ENCODE measurements at regions not wholly inside any gene's neighbourhood (a gene's known extent, or its start where the extent isn't known, plus 50 kb on each side); places are given as distances from the start of the nearest gene placed in this dataset.
"Not testable (repeated sequence)": the region's sequence is repeated elsewhere in the genome, so short reads cannot be mapped to it uniquely, and the experiment has no call there.

DNA sequence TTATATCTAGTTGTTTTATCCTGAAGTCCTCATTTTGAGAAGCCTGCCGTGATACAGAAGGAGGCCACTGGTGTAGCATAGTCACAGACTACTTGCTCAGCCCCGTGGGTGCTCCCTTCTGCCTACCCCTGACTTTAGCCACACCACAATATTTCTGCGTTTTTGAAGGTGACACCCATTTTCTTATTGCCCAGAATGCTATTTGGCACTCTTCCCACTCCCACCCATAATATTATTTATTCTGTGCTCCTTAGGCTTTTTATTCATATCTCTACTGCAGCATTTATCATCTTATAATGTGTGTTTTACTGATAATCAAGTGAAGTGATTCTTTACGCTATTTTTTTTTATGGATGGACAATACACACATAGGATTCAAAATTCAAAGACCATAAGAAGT is 107.3 kb downstream of the OR2B2 start:
- no peak for DNase-seq

DNA sequence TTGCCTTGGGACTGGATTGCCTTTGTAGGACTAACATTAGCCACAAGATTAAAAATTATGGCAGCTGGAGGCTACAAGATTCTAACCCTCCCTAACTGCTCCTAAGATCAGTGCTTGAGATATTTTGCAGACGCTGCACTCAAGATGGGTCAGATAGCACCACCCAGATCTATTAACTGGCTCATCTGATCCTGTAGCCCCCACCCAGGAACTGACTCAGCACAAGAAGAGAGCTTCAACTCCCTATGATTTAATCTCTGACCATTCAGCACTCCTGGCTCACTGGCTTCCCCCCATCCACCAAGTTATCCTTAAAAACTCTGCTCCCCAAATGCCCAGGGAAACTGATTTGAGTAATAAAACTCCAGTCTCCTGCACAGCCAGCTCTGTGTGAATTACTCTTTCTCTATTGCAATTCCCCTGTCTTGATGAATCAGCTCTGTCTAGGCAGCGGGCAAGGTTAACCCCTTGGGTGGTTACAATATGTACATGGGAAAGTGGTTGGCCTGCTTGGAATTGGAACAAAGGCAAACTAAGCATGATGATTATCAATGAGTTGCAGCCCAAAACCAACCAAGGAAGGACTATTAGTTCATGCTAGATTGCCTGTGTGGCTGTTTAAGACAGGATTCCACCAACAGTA is 111.3 kb downstream of the OR2B2 start:
- peak; percentile 20 for DNase-seq

DNA sequence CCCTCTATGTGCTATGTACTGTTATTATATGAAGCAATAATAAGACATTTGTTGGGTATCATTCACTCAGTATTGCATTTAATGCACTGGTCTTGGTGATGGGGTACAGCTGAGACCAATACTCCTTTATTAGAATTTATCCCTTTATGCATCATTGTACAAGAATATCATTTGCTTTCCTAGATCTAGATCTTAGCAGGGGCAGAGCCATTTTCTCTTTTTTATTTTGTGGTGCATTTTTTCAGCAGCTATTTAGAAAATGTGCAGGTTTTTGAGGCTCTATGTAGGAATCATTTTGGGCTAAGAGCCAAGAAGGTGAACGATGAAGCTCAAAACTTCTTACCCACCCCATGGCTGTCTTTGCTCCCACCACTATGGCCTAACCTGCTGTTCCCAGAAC is 114.2 kb downstream of the OR2B2 start:
- no peak for DNase-seq

DNA sequence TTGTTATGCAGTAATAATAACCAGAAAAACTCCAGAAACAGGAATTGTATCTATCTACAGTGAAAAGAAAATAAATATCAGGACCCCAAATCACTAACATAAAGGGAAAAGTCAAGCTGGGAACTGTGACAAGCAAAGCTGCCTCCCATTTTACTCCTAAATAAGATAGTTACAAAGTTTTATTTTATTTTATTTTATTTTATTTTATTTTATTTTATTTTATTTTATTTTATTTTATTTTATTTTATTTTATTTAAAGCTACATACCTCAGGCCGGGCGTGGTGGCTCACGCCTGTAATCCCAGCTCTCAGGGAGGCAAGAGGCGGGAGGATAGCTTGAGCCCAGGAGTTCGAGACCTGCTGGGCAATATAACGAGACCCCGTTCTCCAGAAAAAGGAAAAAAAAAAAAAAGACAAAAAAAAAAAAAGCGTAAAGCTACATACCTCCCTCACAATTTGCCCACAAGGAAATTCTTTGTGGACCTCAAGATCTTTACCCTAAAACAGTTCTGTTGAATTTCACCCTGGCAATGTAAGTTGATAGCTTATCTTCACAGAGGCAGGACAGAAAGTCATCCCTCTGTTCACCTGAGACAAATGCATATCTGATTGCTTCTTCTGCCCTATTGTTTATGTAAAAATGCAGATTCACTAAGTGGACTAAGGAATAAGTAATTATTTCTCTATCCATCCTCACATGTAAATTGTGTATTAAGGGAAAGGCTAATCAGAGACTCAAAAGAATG is 115.3 kb downstream of the OR2B2 start:
- DNase-seq = not testable (repeated sequence)

DNA sequence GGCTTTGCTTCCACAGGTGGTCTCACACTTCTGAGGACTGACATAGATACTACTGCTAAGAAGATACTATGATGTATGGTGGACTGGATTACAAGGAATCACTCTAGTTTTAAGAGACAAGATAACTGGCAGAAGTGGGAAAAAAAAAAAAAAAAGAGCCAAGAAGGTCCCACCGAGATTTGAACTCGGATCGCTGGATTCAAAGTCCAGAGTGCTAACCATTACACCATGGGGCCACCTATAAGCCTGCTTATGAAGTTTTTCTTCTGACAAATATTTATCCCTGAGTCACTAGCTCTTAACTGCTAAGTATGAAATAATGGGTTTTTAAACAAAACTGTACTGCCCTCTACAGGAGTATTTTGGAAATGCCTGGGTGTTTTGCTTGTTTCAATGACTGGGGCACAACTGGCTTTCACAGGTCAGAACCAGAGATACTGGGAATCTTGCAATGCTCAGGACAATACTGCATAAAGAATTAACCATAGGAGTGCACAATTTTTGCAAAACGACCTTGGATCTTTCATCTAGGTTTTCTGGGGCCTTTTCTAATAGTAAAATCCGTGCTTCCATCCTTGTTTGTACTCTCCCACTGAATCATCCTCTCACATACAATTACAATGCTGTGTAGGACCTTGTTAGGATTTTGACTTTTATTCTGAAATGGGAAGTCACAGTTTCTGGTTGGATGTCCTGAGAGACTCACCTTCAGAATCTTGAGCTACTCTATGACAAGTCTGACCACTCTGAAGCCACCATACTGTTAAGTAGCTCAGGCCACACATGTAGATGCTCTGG is 116.3 kb downstream of the OR2B2 start:
- peak; percentile 88 for DNase-seq

DNA sequence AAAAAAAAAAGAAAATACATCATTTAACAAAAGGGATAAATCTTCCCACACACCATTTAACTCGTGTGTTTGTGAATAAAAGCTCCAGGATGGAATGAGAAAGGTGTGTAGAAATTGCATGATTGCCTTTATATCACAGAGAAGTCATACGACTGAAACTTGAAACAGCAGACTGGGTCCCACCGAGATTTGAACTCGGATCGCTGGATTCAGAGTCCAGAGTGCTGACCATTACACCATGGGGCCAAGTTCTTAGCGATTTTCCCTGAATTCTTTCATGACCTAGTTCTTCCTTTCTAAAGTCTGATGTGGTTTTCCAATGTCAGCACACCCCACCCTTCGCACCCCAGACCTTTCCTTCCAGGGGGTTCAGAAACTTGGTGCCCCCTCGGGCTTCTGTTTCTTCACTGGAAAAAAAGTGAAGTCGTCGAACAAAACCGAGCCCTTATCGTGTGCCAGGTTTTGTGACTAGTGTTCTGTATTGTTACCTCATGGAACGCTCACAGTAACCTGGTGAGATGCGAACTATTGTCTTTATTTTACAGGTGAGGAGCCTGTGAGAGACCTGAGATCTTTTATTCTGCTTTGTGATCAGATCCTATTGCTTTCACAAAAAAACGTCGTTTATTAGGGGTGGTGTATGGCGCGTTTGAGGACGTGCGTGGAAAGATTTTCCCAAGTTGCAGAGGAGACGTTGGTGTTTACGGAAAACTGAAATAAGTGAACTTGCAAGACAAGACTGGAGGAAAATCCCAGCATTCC is 120.8 kb downstream of the OR2B2 start:
- peak; percentile 86 for DNase-seq

DNA sequence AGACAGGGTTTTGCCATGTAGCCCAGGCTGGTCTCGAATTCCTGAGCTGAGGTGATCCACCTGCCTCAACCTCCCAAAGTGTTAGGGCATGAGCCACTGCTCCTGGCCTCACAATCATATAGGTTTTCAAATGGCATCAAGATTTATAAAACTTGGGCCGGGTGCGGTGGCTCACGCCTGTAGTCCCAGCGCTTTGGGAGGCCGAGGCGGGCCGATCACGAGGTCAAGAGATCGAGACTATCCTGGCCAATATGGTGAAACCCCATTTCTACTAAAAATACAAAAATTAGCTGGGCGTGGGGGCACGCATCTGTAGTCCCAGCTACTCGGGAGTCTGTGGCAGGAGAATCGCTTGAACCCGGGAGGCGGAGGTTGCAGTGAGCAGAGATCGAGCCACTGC is 123.8 kb downstream of the OR2B2 start:
- DNase-seq = not testable (repeated sequence)

DNA sequence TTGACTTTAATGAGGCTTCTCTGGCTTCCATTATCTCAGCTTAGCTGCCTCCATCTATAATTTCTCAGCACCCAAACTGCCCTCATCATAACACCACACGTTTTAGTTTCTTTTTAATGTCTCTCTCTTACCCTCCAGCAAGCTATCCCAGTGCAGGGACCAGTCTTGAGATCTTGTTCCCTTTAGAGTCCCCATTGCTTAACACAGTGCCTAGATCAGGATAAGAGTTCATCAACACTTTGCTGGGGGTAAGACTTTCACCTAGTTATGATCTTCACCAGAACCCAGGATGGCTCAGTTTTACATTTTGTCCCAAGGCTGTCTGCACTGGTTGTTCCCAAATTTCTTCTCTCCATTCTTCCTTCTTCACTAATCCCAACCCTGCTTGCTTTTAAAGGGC is 126.1 kb downstream of the OR2B2 start:
- no peak for DNase-seq

DNA sequence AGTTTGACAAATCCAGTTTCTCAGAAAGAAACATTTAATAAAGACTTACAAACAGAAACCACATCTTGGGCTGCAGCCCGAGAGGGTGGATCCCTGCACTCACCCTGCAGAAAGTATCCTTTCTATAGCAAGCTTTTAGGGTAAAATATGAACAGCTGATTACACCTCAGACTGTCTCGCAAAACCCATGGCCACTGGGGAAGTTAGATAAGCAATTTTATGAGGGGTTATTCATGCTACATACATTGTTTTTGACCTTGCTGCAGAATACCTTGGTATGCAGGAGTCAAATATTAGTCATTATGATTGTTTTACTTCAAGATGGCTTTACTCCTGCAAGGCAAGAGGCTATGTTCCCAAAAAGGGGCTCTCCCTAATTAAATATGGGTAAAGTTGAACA is 126.9 kb downstream of the OR2B2 start:
- DNase-seq = no peak

DNA sequence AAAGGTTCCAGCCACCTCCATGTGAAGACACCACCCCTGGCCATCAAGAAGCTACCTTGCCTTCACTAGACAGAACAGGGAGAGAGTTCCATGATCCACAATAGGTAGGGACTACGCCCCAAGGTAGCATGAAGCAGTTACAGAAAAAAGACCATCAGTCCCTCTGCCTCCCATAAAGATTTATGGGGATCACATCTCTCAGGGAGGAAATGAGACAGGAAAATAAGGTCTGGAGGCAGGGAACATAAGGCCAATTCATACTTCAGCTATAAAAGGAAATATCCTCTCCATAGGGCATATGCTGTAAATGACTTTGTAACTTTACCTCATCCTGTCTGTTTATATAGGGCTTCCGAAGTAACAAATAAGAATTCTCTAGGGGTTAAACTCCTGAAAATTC is 129.4 kb downstream of the OR2B2 start:
- no peak for DNase-seq

DNA sequence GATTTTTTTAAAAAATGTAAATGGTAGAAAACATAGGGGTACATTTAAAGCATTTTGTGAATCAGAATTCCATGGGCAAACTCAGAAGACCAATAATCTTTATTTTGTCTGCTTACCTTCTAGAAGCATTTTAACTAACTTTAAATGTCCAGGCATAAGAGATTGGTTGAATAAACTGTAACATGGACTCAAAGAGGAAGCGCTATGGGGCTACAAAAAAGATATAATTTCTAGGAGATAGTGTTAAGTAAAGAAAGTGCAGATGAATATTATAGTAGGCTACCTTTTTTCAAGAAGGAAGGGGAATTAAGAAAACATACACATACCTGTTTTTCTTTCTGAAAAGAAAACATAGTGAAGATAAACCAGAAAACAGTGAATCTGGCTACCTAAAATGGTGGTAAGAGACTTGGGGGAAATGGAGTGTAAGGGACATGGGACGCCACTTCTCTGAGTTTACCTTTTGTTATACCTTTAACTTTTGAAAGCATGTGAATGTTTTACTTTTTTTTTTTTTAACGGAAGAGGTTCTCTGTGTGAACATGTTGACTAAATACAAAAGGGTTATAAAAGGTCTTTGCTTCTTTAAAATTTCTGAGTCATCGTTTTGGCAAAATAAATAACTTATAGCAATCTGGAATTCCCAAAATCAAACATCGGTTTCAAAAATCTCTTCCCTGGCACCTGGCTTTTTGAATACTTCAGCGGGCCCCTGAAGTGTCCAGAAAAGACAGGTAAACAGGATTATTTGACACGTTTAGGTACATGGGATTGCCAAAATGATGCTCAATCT is 133.4 kb downstream of the OR2B2 start:
- DNase-seq = no peak

DNA sequence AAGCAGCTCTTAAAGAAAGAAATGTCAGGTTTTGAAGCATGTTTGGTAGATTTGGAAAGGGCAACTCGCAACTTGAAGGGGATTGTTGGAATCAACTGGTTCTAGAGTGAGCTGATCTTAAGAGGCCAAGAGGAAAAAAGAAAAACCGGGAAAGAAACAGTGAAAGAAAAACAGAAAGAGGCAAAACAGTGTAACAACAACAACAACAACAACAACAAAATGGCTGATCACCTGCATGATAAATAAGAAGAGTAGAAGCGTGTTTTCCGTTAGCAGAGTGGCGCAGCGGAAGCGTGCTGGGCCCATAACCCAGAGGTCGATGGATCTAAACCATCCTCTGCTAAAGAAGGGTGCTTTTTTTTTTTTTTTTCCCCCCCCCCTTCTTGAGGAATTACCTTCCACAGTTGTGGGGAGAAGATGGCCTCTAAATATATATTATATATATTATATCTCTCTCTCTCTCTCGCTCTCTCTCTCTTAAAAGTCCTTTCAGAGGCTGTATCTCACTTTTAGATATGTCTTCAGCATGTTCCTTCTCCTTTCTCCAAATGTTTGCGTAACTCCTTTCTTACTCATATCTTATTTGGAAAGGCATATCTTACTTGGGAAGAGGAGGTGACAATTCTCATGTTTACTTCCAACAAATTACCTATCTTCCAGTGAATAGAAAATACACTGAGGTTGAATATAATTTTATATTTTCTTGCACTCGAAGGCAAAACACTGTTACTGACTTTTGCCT is 134.4 kb downstream of the OR2B2 start:
- DNase-seq = no peak

DNA sequence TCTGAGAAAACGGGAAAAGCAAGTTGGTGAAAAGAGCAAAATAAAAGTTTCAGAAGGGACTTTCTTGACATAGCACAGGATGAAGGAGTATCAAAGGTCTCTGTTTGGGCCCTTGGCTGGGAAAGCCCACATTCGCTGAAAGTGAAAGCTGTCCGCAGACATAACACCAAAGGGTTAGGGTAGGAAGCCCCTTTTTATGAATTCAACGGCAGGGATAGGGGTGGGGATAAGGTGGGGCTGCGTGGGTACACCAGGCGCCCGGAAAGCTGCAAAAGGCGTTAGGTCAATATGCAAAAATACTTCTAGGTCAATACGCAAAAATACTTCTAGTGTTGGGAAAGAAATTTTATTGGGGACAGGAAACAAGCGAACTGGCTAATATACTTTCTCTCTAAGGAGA is 135.1 kb downstream of the OR2B2 start:
- DNase-seq = no peak

DNA sequence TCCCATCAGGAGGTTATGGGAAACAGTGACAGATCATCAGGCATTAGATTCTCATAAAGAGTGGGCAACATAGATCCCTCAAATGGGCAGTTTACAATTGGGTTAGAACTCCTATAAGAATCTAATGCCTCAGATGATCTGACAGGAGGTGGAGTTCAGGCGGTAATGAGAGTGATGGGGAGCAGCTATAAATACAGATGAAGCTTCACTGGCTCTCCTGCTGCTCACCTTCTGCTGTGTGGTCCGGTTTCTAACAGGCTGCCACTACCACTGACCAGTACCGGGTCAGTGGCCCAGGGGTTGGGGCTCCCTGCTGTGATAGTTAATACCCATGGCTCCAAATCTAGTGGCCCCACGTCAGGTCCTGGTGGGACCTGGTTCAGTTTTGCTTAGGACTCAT is 135.7 kb downstream of the OR2B2 start:
- DNase-seq = no peak

DNA sequence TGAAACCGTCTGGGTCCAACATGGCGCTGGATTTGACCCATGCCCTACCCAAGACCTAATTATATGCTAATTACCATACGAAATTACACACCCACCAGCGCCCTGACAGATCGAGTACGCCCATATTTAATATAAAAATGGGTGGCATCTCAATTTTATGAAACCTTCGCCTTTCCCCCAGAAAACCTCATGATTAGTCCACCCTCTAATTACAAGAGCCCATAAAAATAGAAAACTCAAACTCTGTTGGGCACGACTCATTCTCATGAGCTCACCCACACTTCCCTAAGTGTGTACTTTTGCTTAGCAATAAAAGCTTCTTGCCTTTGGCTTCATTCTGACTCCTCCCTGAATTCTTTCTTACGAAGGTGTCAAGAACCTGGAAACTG is 136.4 kb downstream of the OR2B2 start:
- DNase-seq = no peak

DNA sequence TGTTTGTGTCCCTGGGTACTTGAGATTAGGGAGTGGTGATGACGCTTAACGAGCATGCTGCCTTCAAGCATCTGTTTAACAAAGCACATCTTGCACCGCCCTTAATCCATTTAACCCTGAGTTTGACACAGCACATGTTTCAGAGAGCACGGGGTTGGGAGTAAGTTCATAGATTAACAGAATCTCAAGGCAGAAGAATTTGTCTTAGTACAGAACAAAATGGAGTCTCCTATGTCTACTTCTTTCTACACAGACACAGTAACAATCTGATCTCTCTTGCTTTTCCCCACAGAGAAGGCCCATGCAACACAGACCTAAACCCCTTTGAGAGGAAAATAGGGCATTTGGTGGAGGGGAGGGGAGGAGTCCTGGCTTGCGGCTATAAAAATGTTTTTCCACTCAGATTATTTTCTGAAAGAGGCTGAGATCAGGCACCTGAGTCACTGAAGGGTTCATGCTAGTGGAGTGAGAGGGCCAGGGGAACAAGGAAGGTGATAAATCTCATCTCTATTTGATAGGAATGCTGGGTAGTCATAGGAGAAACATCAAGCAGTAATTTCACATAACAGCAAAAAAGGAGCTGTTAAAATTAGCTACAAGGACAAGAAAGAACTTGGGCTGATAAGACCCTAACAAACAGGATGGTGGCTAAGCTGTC is 136.9 kb downstream of the OR2B2 start:
- DNase-seq = peak; percentile 57

DNA sequence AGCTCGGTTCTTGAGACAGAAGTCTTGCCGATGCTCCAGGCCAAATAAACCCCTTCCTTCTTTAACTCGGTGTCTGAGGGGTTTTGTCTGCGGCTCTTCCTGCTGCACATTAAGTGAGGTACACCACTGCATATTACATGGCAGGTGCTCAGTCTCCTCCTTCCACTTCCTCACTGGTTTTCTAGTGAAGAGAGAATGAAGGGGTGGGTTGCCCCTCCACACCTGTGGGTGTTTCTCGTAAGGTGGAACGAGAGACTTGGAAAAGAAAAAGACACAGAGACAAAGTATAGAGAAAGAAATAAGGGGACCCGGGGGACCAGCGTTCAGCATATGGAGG is 138.0 kb downstream of the OR2B2 start:
- DNase-seq = not testable (repeated sequence)

DNA sequence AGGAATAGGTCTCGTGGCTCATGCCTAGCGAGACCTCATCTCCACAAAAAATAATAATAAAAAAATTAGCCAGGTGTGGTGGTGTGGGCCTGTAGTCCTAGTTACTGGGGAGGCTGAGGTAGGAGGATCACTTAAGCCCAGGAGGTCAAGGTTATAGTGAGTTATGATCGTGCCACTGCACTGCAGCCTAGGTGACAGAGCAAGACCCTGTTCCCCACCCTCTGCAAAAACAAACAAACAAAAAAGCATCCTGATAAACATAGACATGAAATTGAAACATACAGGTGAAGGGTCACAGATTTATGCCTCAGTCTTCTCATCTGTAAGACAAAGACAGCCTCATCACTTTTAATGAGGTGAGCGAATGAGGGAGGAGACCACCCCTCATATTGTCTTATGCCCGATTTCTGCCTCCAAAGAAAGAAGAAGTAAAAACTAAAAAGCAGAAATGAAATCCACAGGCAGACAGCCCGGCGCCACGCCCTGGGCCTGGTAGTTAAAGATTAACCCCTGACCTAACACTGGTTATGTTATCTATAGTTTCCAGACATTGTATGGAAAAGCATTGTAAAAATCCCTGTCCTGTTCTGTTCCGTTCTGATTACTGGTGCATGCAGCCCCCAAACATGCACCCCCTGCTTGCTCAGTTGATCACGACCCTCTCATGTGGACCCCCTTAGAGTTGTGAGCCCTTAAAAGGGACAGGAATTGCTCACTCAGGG is 138.5 kb downstream of the OR2B2 start:
- DNase-seq = not testable (repeated sequence)

DNA sequence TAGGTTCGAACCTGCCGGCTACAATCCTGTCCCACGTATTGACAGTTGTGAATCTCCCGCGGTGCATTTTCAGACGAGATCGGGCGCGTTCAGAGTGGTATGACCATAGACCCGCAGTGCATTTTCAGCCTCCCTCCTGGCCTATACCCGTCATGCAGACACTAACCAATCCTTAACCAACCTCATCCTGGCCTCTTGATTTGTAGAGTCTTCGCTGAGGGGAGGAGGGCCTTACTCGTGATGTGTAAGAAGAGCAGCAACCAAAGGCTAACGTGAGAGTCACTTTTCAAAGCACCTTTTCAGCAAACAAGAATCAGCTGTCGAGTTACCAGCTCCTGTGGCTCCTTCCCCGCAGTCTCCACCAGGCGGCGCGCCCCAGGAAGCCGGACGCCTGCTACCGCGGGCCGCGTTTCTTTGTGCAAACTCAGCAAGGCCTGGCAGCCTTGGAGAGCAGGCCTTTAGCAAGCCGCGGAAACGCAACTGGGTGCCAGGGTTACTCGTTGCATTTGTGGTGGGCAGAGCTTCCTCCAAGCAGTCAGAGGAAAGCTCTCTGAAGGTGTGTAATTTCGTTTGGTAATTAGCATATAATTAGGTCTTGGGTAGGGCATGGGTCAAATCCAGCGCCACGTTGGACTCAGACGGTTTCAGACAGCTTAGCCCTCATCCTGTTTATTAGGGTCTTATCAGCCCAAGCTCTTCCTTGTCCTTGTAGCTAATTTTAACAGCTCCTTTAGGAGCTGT is 139.8 kb downstream of the OR2B2 start:
- DNase-seq = peak; percentile 85

DNA sequence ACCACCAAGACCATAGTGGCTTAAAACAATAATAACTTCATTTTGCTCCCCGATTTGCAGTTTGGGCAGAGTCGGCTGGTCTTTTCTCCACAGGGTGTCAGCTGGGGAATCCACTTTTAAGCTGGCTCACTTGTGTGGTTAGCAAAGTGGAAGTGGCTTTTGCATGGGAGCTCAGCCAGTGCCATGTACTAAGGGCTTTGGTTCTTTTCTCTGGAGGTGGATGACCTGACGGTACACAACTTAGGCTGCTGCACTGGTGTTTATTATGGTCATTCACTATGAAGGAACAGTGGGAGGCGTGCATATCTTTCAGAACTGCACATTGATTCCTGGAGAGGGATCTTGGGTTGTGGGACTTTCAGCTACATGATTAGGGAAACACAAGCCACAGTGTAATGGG is 141.0 kb downstream of the OR2B2 start:
- no peak for DNase-seq
